Large intestine (tissue), 3 donors: ENCODE measurements at regions not wholly inside any gene's neighbourhood (a gene's known extent, or its start where the extent isn't known, plus 50 kb on each side); places are given as distances from the start of the nearest gene placed in this dataset.

Source experiments
- DNase-seq, 2 donors: peaks; one replicate each; pipeline versions ENCODE4 v3.0.0 to v3.0.0-alpha.2; 2013
- H3K27ac ChIP-seq: one replicate; pipeline ENCODE4 v1.5.1; 2013; ENCODE audit warnings: low read length
- H3K27me3 ChIP-seq: 2 replicates; pipeline ENCODE4 v1.6.1; 2013; ENCODE audit warnings: low read length; ENCODE audit not compliant: control insufficient read depth, insufficient read depth
- H3K36me3 ChIP-seq: 2 replicates; pipeline ENCODE4 v1.6.1; 2013; ENCODE audit warnings: low read length; ENCODE audit not compliant: control insufficient read depth, insufficient read depth
- H3K4me1 ChIP-seq: one replicate; pipeline ENCODE4 v1.6.1; 2013; ENCODE audit warnings: low read length; ENCODE audit not compliant: control insufficient read depth, insufficient read depth
- H3K4me3 ChIP-seq: one replicate; pipeline ENCODE4 v1.5.1; 2013; ENCODE audit warnings: low read length
- H3K9me3 ChIP-seq: one replicate; pipeline ENCODE4 v1.6.1; 2013; ENCODE audit warnings: mild to moderate bottlenecking, low read depth, low read length, moderate library complexity; ENCODE audit not compliant: control insufficient read depth
- WGBS: methylation state at CpG from one replicate; pipeline ENCODE4 v1.1.5; 2013; ENCODE audit warnings: low lambda C conversion rate; ENCODE audit not compliant: insufficient coverage; 5-methylcytosine and 5-hydroxymethylcytosine counted together

DNA sequence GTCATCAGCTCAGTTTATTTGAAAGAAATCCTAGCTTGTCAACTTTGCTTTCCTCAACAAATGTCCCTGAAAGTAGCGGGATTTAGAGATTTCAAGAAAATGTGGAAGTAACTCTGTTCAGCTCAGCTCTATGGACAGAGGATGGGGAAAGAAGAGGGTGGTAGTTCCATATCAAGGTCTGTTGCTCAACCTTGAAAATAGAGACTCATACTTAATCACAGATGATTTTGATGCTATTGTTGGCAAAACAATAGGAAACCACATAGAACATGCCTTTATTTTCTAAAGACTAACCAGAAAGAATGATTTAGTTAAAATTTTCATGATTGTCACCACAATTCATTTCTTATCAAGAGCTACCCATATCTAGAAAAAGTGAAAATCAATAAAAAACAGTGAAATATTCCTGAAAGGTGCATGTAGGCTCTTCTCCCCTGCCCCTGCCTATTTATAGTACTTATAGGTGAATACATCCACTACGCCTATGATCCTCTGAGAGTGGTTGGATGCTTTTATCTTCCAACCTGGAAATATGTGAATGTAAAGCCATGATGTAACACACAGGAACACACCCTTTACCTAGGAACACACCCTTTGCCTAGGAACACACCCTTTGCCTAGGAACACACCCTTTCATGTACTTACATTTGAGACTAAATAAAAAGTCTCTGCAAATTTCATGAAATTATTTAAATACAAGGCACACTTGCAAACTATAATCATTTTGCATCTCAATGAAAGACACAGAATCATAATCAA is 65.8 kb downstream of the ETAA1 start:
- 100% methylated on average over 1 of the region's 2 CpGs for WGBS
- no peak for DNase-seq
- H3K27me3 ChIP-seq = no peaks in the 10 kb centered on the region
- H3K4me3 ChIP-seq = no peak overlapping the region
- no peaks in the 10 kb centered on the region for H3K9me3 ChIP-seq
- no peak overlapping the region for H3K27ac ChIP-seq
- no peaks in the 10 kb centered on the region for H3K36me3 ChIP-seq
- no peaks in the 10 kb centered on the region for H3K4me1 ChIP-seq

DNA sequence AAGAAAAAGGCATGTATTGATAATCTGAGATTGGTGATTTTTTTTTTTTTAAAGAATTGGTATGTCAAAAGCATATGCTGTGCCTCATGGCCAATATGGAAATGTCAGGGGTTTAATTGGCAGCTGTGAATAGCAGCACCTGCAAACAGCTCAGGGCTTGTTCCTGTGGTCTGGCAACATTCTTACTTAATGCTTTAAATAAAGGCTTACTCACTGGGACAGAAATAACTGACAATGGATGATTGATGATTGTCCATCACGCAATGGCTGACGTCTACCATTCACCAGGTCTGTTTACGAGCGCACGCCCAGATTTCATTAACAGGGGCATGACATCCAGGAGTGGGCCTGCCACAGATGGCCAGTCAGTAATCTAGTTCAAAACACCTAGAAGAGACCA is 66.7 kb downstream of the ETAA1 start:
- Histone ChIP-seq H3K4me1 (no peaks in the 10 kb centered on the region), H3K9me3 (no peaks in the 10 kb centered on the region), H3K36me3 (no peaks in the 10 kb centered on the region), H3K27me3 (no peaks in the 10 kb centered on the region), H3K4me3 (no peak overlapping the region), H3K27ac (no peak overlapping the region)
- no CpG with 5 or more reads among the region's 5 CpGs for WGBS
- no peak for DNase-seq

DNA sequence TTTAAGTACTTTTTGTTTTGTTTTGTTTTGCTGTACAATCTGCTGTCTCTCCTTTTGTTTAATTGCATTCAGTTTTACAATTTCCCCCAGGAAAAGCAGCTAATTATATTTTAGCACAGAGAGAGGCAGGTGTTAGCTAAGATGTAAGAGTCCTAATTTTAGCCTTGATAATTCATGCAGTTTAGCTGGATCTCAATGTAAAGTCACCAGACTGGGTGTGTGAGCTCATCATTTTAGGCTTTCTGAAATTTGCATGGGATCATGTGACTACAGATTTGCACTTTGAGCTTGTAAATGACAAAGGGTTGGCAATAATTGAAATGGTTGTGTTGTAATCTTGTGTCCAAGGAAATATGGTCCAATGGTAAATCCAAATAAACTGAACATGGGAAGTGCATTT is 68.5 kb downstream of the ETAA1 start:
- Histone ChIP-seq H3K27me3 (peaks cover 3% of the 10 kb centered on the region), H3K4me3 (no peak overlapping the region), H3K9me3 (no peaks in the 10 kb centered on the region), H3K4me1 (no peaks in the 10 kb centered on the region), H3K36me3 (no peaks in the 10 kb centered on the region), H3K27ac (no peak overlapping the region)
- DNase-seq = no peak

DNA sequence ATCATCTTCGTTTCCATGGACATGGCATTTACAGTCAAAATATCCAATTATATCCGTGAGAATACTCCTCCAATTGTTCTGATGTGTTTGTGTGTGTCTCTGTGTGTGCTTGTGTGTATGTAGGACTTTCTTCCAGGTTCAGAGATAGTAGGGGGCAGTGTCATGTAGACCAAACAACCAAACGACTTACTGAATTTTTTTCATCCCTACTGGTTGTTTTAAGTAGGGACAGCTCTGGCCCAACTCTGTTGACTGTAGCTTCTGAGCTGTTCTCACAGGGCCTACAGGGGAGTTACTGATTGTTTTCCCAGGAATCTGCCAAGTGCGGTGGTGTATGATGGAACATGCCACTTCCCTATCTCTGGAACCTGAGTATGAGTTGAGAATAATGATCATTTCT is 69.6 kb downstream of the ETAA1 start:
- Histone ChIP-seq H3K27me3 (peaks cover 3% of the 10 kb centered on the region), H3K4me3 (no peak overlapping the region), H3K9me3 (no peaks in the 10 kb centered on the region), H3K36me3 (no peaks in the 10 kb centered on the region), H3K4me1 (no peaks in the 10 kb centered on the region), H3K27ac (no peak overlapping the region)
- DNase-seq = no peak
- WGBS = 100% methylated on average over 1 of the region's 4 CpGs

DNA sequence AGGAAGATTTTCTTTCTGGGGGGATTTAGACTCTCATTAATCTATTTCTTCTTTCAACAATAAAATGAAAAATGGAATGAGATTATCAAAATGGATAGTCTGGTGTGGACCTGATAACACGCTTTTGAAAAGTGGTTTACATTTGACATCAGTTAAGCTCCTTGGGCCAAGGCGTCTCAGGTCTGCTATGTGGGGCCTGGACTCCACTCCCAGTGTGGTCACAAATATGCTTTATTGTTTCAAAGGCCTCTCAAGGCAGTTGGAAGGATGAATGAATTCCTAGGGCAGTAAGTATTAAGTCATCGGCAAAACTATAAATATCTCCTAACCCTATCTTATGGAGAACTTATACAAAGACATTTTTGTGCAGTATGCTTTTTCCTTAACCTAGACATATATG is 74.5 kb downstream of the ETAA1 start:
- WGBS = 50% methylated on average over 1 of the region's 3 CpGs
- no peaks in the 10 kb centered on the region for H3K36me3 ChIP-seq
- DNase-seq = no peak
- H3K27me3 ChIP-seq = peaks cover 3% of the 10 kb centered on the region
- H3K9me3 ChIP-seq = no peaks in the 10 kb centered on the region
- no peak overlapping the region for H3K27ac ChIP-seq
- H3K4me1 ChIP-seq = no peaks in the 10 kb centered on the region
- H3K4me3 ChIP-seq = no peak overlapping the region

DNA sequence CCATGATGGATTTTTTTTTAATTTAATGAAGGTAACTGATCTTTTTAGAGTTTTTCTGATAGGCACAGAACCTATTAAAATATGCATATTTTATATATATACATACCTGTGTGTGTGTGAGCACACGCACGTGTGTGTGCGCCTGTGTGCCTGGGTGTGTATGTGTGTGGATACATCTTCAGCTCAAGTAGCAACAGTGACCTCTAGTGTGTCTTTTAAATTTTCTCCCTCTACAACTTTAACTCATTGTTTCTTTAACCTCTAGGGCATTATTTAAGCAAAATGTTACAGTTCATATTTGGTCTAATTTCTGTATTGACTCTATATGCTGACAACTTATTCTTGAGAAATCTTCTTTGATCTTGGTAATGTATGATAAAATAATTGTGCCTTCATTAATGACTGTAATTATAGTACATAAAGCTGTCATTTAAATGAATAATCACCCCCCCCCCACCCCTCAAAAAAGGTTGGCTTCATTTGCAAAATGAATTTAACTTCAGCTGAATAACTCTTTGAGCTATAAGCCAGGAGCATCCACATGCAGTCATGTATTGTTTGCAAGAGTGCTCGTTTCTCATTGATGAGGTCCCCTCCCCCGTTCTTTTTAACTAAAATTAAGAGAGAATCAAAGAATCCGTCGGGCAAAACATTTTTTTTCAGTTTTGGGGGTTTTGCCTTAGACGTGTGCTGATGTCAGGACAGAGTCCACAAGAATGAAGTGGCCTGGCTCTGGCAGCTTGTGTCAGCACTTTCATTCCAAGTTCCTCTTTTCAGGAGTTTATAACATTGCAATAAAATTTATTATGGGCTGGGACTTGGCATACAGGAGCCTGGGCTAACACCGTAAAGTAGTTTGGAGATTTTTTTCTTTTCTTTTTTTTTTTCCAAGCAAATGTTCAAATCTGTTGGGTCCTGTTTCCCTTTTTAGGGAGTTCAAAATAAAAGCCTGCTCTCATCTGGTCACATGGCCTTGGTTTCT is 80.0 kb downstream of the ETAA1 start:
- H3K4me3 ChIP-seq = no peak overlapping the region
- no peaks in the 10 kb centered on the region for H3K36me3 ChIP-seq
- 0% methylated on average over 1 of the region's 9 CpGs for WGBS
- no peaks in the 10 kb centered on the region for H3K9me3 ChIP-seq
- peak; percentile 45 to 68 for DNase-seq
- H3K27me3 ChIP-seq = no peaks in the 10 kb centered on the region
- H3K4me1 ChIP-seq = peaks cover 6% of the 10 kb centered on the region
- no peak overlapping the region for H3K27ac ChIP-seq

DNA sequence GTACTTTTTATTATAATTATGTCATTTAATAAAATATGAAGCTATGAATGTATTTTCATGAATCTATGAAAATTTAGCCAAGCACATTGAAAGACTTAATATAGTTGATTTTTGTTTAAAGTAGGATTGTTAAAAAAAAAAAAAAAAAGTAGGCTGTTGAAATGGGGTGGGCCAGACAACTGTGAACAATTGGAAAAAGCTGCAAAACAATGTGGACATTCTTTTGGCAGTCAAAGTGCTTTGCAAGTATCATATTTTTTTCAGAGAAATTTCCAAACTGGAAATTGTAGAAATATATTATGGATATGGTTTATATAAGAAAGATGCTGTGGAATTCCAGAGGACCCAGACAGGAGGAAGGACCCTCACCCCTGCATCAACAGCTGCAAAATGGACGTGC is 82.1 kb downstream of the ETAA1 start:
- WGBS = no CpG with 5 or more reads among the region's 1 CpG
- Histone ChIP-seq H3K27ac (no peak overlapping the region), H3K9me3 (no peaks in the 10 kb centered on the region), H3K4me3 (no peak overlapping the region), H3K27me3 (no peaks in the 10 kb centered on the region), H3K36me3 (no peaks in the 10 kb centered on the region), H3K4me1 (peaks cover 6% of the 10 kb centered on the region)
- DNase-seq = no peak

DNA sequence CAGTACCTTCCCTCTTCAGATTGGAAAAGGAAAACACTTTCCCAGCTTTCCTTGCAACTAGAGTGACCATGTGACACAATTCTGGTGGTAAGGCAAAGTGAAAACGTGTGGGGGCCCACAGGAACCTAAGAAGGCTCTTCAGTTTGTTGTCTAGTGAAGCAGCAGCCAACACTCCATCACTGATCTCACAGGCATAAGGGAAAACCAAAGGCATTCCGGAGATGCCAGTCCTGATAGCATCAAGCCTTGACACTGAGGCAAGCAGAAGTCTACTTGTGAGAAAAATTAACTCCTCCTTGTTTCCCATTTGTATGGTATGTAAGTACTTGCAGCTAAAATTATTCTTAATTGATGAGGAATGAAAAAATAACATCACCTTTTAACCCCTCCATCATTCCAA is 88.3 kb downstream of the ETAA1 start:
- H3K36me3 ChIP-seq = no peaks in the 10 kb centered on the region
- no peaks in the 10 kb centered on the region for H3K9me3 ChIP-seq
- H3K27me3 ChIP-seq = no peaks in the 10 kb centered on the region
- no peak overlapping the region for H3K27ac ChIP-seq
- no CpG with 5 or more reads among the region's 2 CpGs for WGBS
- H3K4me1 ChIP-seq = no peaks in the 10 kb centered on the region
- DNase-seq = no peak
- H3K4me3 ChIP-seq = no peak overlapping the region

DNA sequence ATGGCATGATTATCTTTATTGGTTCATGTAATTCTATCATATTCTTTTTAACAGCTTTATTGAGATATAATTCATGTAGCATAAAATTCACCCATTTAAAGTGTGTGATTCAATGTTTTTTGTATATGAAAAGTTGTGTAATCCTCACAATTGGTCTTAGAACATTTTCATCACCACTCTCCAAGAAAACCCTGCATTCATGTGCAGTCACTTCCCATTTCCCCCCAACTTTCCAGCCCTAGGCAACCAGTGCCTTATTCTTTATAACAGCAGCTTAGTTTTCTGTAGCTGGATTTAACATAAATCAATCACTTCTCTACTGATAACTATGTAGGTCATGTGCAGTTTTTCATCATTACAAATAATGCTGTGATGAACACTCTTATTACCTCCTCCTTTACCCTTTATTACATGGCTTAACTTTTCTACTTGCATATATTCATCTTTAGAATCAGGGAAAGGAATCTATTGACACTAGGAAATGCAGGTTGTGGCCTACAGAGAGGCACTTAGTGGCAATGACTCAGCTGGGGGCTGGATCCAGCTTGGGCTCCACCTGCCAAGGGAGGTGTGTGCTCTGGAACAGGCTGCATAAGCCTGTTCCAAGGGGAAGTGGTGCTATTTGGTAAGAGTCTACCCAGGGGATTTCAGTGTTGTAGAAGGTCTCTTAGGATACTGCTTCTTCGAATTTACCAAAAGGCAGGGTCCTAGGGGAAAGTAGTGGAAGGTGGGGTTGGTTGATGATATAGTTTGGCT is 89.1 kb downstream of the ETAA1 start:
- WGBS = no CpG with 5 or more reads among the region's 1 CpG
- no peak overlapping the region for H3K4me3 ChIP-seq
- DNase-seq = no peak
- H3K9me3 ChIP-seq = no peaks in the 10 kb centered on the region
- H3K27ac ChIP-seq = no peak overlapping the region
- H3K36me3 ChIP-seq = no peaks in the 10 kb centered on the region
- no peaks in the 10 kb centered on the region for H3K27me3 ChIP-seq
- no peaks in the 10 kb centered on the region for H3K4me1 ChIP-seq

DNA sequence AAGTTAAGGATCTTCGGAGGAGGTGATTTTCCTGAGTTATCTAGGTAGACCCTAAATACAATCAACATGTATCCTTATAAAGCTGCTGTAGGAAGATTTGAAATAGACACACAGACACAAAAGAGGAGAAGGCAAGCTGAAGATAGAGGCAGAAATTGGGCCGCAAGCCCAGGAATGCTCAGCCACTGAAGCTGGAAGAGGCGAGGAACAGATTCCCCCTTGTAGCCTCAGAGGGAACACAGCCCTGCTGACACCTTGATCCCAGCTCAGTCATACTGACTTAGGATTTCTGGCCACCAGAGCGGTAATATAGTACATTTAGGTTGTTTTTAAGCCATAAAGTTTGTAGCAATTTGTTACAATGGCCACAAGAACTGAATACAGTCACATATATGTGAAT is 90.9 kb downstream of the ETAA1 start:
- Histone ChIP-seq H3K27me3 (no peaks in the 10 kb centered on the region), H3K27ac (no peak overlapping the region), H3K36me3 (no peaks in the 10 kb centered on the region), H3K9me3 (no peaks in the 10 kb centered on the region), H3K4me3 (no peak overlapping the region), H3K4me1 (no peaks in the 10 kb centered on the region)
- no CpG with 5 or more reads among the region's 4 CpGs for WGBS
- no peak for DNase-seq
